GM18498 (cell line): ENCODE measurements at regions not wholly inside any gene's neighbourhood (a gene's known extent, or its start where the extent isn't known, plus 50 kb on each side); places are given as distances from the start of the nearest gene placed in this dataset.
A peak's percentile ranks its signal among the peaks of the same experiment; 100 is the strongest.

Source experiments
- ATAC-seq: cut with Tn5 transposase; IDR thresholded peaks from one replicate; pipeline ENCODE4 v1.9.1; 2021; ENCODE audit warnings: mild to moderate bottlenecking, moderate library complexity; ENCODE audit not compliant: unreplicated experiment

GRCh38 chr5:74055486-74056106, 429.6 kb downstream of the ARHGEF28 start:
- no peak for ATAC-seq

GRCh38 chr5:74054641-74055421, 428.8 kb downstream of the ARHGEF28 start:
- ATAC-seq = no peak

GRCh38 chr5:74054139-74054538, 428.1 kb downstream of the ARHGEF28 start:
- ATAC-seq = no peak

DNA sequence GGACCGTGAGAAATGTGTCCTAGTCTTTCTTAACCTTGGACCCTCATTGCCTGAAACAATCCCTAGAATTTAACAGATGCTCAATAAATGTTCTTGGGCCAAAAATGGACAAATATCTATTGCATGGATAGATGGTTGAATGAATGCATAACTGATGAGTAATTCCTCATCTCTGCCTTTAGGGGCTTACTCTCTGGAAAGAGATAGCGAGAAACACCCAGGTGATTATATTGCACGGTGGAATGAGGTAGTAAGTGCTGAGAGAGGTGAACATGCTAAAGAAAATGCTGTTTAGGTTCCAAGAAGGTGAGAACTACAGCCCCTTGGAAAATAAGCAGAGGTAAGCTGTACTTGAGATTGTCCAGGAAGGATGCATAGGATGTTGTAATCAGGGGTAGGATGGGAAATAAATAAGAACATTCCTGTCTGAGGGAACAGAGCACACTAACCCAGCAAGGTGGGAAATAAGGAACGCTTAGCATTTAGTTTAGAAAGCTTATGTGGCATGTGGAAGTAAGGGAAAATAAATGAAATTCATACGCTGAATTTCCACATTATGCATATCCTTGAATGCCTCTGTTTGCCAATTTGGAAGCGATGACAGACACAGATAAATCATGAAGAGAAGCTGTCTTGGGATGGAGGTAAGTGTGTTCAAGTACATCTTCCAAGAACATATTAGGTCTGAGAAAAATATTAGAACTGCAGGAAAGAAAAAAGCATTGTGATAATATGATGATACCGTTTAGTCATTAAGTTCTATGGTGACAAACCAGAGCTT, 426.6 kb downstream of the ARHGEF28 start:
- ATAC-seq = no peak

- ATAC-seq = no peak
Measured at GRCh38 chr5:74051076-74051475, 425.1 kb downstream of the ARHGEF28 start.

DNA sequence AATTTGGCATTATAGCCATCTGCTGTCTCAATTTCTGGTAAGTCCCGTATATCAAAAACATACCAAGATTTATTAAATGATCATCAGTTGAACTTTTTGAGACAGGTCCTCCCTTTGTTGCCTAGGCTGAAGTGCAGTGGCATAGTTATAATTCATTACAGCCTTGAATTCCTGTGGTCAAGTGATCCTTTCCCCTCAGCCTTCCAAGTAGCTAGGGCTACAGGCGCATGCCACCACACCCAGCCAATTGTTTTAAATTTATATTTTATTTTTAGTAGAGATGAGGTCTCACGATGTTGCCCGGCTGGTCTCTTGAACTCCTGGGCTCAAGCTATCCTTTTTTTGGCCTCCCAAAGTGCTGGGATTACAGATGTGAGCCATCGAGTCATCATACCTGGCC, 418.9 kb downstream of the ARHGEF28 start:
- ATAC-seq = no peak

DNA sequence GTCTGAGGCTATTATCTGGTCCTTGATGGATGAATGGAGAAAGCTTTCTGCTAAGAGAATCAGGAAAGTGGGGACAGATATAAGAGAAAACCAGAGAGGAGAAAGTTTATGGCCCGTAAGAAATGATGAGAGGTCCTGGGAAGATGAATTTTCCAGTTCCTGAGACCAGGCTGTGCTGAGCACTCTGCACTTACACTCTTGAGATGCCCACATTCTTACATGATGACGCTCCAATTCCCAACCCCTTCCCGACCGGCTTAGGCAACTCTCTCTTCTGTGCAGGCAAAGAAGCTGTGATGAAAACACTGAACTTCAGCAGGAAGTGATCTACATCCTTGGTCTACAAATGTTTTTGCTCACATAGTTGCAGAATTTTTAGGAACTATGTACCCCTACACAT, 417.0 kb downstream of the ARHGEF28 start:
- no peak for ATAC-seq

DNA sequence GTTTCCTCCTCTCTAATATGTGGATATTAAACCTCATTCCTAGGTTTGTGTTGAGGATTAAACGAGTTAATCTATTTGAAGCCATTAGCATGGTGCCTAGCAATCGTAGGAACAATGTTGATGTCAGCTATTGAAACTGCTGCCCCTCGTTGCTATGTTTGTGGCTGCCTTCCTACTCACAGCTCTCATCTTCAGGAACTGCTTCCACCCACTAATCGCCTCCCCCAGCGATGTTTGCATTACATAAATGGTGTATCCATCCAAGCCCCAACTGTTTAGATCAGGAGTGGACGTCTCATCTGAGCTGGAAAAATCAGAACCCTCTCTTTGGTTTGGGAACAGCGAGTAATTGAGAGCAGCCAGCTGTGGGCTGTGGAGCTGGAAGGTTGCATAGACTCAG, 416.6 kb downstream of the ARHGEF28 start:
- ATAC-seq = no peak

- no peak for ATAC-seq
Measured at GRCh38 chr5:74041913-74042312, 415.9 kb downstream of the ARHGEF28 start.

DNA sequence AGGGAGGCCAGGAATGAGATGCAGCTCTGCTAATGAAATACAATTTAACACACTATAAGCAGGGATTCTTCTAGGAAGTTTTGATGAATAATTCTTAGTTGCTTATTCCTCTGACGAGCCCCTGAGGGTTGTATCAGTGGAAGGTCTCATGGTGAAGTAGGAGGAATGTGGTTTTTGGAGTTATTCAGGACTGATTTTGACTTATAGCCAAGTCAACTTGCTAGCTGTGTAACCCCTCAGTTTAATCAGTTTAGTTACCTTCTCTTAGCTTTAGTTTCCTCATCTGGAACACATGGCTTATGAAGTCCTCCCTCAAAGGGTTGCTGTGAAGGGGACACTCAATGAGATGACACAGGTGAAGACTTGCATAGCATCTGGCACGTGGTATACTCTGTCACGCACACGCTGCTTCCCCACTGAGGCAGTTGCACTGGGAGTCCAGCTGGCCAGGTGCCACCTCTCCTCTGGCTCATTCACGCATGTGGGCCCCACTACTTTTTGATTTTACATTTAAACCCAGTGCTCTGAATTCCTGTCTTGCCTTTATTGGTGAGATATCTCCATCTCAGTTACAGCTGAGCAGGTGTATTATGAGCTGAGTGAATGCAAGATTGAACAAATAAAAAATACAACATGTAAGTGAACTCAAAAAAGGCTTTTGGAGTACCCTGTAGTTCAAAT, 415.0 kb downstream of the ARHGEF28 start:
- no peak for ATAC-seq

DNA sequence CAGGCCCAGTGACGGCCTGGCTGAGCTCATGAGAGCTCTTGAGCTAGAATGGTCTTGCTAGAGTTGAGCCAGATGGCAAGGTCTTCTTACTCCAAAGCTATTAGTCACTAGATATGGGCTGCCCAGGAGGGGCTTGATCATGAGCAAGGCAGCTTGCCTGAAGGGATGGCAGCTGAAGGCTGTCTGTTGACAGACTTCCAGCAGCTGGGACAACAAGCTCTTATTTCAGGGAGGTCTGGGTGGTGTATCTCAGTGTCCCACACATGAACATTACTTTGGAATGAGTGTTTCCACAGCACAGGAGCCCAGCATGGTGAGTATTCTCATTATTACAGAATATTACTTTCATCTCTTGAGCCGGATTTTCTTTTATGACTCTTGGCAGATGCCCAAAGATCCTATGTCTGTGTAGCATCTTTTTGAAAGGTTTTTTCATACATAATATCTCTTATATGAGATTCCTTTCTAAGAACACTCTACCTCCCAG, 414.1 kb downstream of the ARHGEF28 start:
- no peak for ATAC-seq

- ATAC-seq = no peak
Measured at GRCh38 chr5:74037321-74037720, 411.3 kb downstream of the ARHGEF28 start.

DNA sequence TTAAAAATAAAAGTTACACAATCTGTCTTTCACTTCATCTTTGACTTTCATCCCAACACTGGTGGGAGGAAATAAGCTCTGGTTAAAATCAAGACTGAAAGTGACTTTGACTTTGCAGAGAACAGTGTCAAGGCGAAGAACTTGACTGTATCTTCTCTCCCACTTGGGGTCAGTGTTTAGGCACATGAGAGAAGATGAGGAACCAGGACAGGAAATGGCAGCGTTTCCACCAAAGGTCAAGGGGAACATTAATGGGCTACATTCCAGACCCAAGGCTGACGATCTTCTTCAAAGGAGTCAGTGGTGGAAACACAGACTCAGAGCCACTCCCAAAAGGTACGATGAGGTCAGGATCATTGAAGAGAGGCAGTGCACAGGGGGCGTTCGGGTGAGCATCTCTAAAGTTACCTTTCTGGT, 409.5 kb downstream of the ARHGEF28 start:
- ATAC-seq = peak; percentile 83

GRCh38 chr5:74034733-74035132, 408.7 kb downstream of the ARHGEF28 start:
- no peak for ATAC-seq

DNA sequence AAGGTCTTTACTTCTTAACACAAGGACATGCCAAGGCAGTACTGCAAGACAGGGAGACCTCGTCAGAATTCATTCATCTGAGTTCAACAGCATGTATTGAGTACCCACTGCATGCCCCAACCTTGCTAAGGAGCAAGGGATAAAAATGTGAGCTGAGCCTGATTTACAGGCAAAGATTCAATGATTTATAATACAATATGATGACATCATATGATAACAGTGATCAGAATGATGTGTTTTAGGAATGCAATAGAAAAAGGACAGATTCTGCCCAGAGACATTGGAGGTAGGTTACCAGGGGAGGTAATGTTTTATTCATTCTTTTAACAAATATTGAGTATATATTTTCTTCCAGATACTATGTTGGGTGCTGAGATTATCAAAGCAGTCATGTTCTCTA, 406.6 kb downstream of the ARHGEF28 start:
- ATAC-seq = no peak

GRCh38 chr5:74031536-74031935, 405.5 kb downstream of the ARHGEF28 start:
- ATAC-seq = no peak

DNA sequence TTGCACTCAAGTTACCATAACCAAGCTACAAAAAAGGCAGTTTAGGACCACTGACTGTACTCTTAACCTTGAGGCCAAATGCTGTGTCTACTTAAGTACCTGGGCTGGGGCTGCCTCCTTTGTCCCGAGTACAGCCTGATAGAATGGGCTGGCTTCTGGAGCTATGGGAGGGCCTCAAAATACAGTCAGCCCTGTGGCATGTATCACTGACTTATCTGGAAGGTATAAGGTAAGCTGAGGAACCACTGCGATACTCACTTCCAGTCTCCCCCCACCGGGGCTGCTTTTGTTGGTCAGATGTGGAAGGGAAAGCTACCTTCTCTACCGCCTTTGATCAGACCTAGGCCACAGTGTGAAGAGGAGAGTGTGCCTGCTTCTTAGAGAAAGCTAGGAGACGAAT, 404.8 kb downstream of the ARHGEF28 start:
- no peak for ATAC-seq

- no peak for ATAC-seq
Measured at GRCh38 chr5:74030371-74030770, 404.4 kb downstream of the ARHGEF28 start.

DNA sequence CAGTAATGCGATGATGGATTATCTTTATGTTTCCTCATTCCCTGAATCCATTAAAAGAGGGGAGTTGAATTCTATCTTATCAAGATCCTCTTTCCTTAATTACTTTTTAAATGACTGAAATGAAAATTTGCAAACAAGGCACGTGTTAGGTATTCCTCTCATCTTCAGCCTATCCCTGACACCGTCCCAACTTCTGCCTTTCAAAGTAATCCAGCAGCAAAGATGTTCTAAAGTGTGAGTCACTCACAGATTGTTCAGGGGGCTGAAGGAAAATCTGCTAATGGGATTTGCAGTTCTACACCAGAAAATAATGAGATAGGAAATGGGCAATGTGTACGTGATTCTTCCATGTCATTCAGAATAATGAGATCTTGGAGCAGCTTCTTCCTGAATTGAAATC, 403.0 kb downstream of the ARHGEF28 start:
- no peak for ATAC-seq

DNA sequence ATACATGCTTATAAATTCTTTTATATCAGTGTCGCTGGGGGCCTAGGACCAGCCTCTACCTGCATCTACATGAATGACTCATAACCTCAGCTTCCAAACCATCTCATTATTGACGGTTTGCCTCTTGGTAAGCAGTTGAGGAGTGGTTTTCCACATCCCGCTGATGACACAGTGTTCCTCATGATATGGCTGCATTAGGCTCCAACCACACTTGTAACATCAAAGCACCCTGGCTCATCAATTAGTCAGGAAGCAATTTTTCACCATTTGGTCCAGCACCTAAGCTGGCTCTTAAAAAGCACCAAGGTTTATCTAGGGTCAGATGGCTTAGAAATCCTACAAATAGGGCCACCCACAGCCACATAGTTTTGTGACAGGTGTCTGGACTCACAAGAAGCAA, 402.4 kb downstream of the ARHGEF28 start:
- ATAC-seq = no peak

DNA sequence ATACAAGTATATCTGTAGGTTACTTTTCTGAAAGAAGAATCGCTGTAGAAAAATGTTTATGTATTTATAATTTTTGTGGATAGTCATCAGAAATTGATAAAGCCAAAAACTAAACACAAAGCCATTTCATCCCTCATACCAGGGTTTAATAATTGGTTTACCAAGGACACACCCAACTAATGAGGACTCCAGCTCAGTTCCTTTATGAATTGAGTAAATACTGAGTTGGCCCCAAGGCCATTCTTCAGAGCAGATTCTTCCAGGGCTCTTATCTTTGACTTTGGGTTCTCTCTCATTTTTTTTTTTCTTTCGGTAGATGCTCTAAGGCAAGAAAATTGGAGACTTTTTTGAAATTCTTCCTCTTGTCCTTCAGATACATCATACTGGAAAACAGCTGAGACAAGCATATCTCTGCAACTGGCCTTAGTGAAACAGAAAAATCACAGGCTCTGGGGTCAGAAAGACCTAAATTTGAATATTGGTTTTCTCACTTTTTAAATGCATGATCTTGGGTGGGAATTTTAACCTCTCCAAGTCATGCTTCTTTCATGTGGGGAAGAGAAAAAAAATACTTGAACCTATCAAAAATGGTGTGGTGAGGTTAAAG, 401.8 kb downstream of the ARHGEF28 start:
- no peak for ATAC-seq
